HCT116 (cell line): ENCODE measurements at regions not wholly inside any gene's neighbourhood (a gene's known extent, or its start where the extent isn't known, plus 50 kb on each side); places are given as distances from the start of the nearest gene placed in this dataset.

Source experiments
- ATAC-seq: fragments of 200-7000 bp; cut with Tn5 transposase; 2 replicates; pipeline ENCODE4 v1.9.1; 2020; ENCODE audit warnings: mild to moderate bottlenecking, moderate library complexity
- BruUV-seq: library from RNA; stranded (reverse); fragments of 400-500 nt; replicated peaks from 2 replicates; lab custom pipeline; 2021; lab: Mats Ljungman, UMichigan
- CTCF ChIA-PET: fragments of 300-600 bp; sonication (Branson Sonifier 250); formaldehyde crosslinking; loops from one replicate; lab custom pipeline; 2021; ENCODE audit warnings: antibody characterized with exemption; lab: Charles Lee
- POLR2A ChIA-PET: fragments of 300-600, 350-600 bp; sonication (Branson Sonifier 250); formaldehyde crosslinking; loops from one replicate; lab custom pipeline; 2021; ENCODE audit warnings: antibody characterized with exemption; lab: Charles Lee
- RAD21 ChIA-PET, 2 experiments: fragments of 300-600 bp; sonication (Branson Sonifier 250); formaldehyde crosslinking; loops; one replicate each; lab custom pipeline; 2023; ENCODE audit warnings: low total read pairs in 2 of 2; ENCODE audit not compliant: uncharacterized antibody in 2 of 2, unreplicated experiment in 2 of 2, low non-redundant PET in 1 of 2; lab: Charles Lee
- DNase-seq: peaks from one replicate; pipeline ENCODE4 v3.0.0-alpha.2; 2010; ENCODE audit warnings: low read depth, low spot score
- H2AFZ ChIP-seq: fragments of 200-600 bp; shearing (Covaris generic), sonication (generic); 2 replicates; pipeline ENCODE4 v1.6.1; 2017; ENCODE audit warnings: low read depth, mixed run types, mixed read lengths, antibody characterized with exemption, low read length; ENCODE audit not compliant: poor library complexity, severe bottlenecking
- H3K27ac ChIP-seq: 2 replicates; pipeline ENCODE4 v1.5.1; 2012; ENCODE audit warnings: low read depth, low read length
- H3K27me3 ChIP-seq: fragments of 200-600 bp; sonication (generic); 2 replicates; pipeline ENCODE4 v1.6.1; 2016; ENCODE audit warnings: mixed run types, low read length, mixed read lengths; ENCODE audit not compliant: insufficient read depth
- H3K36me3 ChIP-seq, 2 experiments: fragments of 200-500 bp in 1 of 2; fragments of 200-600 bp in 1 of 2; sonication (Bioruptor generic) in 1 of 2; sonication (generic) in 1 of 2; 2 replicates each; pipeline versions ENCODE4 v1.5.1 to v1.6.1; 2014 to 2016; ENCODE audit warnings: low read length in 2 of 2, inconsistent platforms in 1 of 2, mixed read lengths in 1 of 2, mixed run types in 1 of 2; ENCODE audit not compliant: insufficient read depth in 2 of 2, control insufficient read depth in 1 of 2
- H3K4me1 ChIP-seq, 2 experiments: fragments of 200-600 bp in 1 of 2; sonication (generic) in 1 of 2; 2 replicates each; pipeline versions ENCODE4 v1.5.1 to v1.6.1; 2012 to 2017; ENCODE audit warnings: low read length in 2 of 2, inconsistent platforms in 1 of 2, mild to moderate bottlenecking in 1 of 2, mixed read lengths in 1 of 2, mixed run types in 1 of 2, moderate library complexity in 1 of 2; ENCODE audit not compliant: insufficient read depth in 2 of 2, control insufficient read depth in 1 of 2
- H3K4me2 ChIP-seq: fragments of 200-600 bp; sonication (generic); 2 replicates; pipeline ENCODE4 v1.6.1; 2017; ENCODE audit warnings: mixed run types, low read length, mixed read lengths
- H3K4me3 ChIP-seq, 2 experiments: fragments of 200-600 bp in 1 of 2; sonication (generic) in 1 of 2; replicated peaks in 1 of 2; 2 replicates each; pipeline ENCODE4 v1.5.1; 2011 to 2016; ENCODE audit warnings: low read length in 2 of 2, control low read depth in 1 of 2, low read depth in 1 of 2, mild to moderate bottlenecking in 1 of 2, mixed read lengths in 1 of 2, mixed run types in 1 of 2
- H3K79me2 ChIP-seq: fragments of 200-600 bp; sonication (generic); 2 replicates; pipeline ENCODE4 v1.6.1; 2017; ENCODE audit warnings: mild to moderate bottlenecking, mixed run types, low read length, moderate library complexity, mixed read lengths; ENCODE audit not compliant: insufficient read depth
- H3K9ac ChIP-seq: fragments of 200-600 bp; sonication (generic); 2 replicates; pipeline ENCODE4 v1.6.1; 2016; ENCODE audit warnings: low read length, mixed read lengths
- H3K9me2 ChIP-seq: fragments of 200-600 bp; sonication (generic), shearing (Covaris generic); 2 replicates; pipeline ENCODE4 v1.6.1; 2017; ENCODE audit warnings: mixed run types, mild to moderate bottlenecking, moderate library complexity; ENCODE audit not compliant: insufficient read depth
- H3K9me3 ChIP-seq, 2 experiments: fragments of 200-500 bp in 1 of 2; fragments of 200-600 bp in 1 of 2; sonication (Bioruptor generic) in 1 of 2; sonication (generic) in 1 of 2; 2 replicates each; pipeline ENCODE4 v1.6.1; 2014 to 2017; ENCODE audit warnings: low read length in 2 of 2, mixed read lengths in 2 of 2, inconsistent platforms in 1 of 2, low read depth in 1 of 2, mild to moderate bottlenecking in 1 of 2, mixed run types in 1 of 2, moderate library complexity in 1 of 2; ENCODE audit not compliant: control insufficient read depth in 1 of 2, insufficient read depth in 1 of 2
- H4K20me1 ChIP-seq: fragments of 200-600 bp; sonication (generic), shearing (Covaris generic); 2 replicates; pipeline ENCODE4 v1.6.1; 2017; ENCODE audit warnings: mixed run types, mild to moderate bottlenecking, moderate library complexity; ENCODE audit not compliant: insufficient read depth
- ATF3 ChIP-seq: IDR thresholded peaks from 2 replicates; pipeline ENCODE4 v1.6.1; 2012
- EGR1 ChIP-seq: IDR thresholded peaks from 2 replicates; pipeline ENCODE4 v1.6.1; 2012; ENCODE audit warnings: low read depth
- ELF1 ChIP-seq: IDR thresholded peaks from 2 replicates; pipeline ENCODE4 v1.6.1; 2012; ENCODE audit warnings: low read depth, borderline replicate concordance
- EZH2 ChIP-seq: fragments of 200-600 bp; sonication (generic); IDR thresholded peaks from 2 replicates; pipeline ENCODE4 v1.6.1; 2017; ENCODE audit warnings: antibody characterized with exemption, mixed run types
- EZH2phosphoT487 ChIP-seq: fragments of 200-600 bp; IDR thresholded peaks from 2 replicates; pipeline ENCODE4 v1.6.1; 2018; ENCODE audit warnings: antibody characterized with exemption, borderline replicate concordance
- MAX ChIP-seq: IDR thresholded peaks from 2 replicates; pipeline ENCODE4 v1.6.1; 2012
- POLR2A ChIP-seq: IDR thresholded peaks from 2 replicates; pipeline ENCODE4 v1.7.0; 2011; ENCODE audit warnings: borderline replicate concordance; ENCODE audit not compliant: insufficient read depth, insufficient read length; ENCODE audit errors: extremely low read depth
- REST ChIP-seq: IDR thresholded peaks from 2 replicates; pipeline ENCODE4 v1.6.1; 2012; ENCODE audit warnings: low read depth
- SIN3A ChIP-seq: IDR thresholded peaks from 2 replicates; pipeline ENCODE4 v1.6.1; 2012; ENCODE audit warnings: low read depth
- TCF7L2 ChIP-seq: IDR thresholded peaks from 2 replicates; pipeline ENCODE4 v1.7.0; 2011; ENCODE audit warnings: borderline replicate concordance, inconsistent platforms; ENCODE audit not compliant: insufficient read depth, insufficient read length; ENCODE audit errors: extremely low read depth
- intact Hi-C: fragments of 100-400 bp; cut with micrococcal nuclease; formaldehyde crosslinking; loops from 2 replicates; pipeline ENCODE4 v1.10.0; 2022
- TF ChIP-seq, protein P1 (sequence below): IDR thresholded peaks from 2 replicates; pipeline ENCODE4 v1.6.1; 2011; ENCODE audit warnings: mild to moderate bottlenecking, low read length, moderate library complexity; ENCODE audit not compliant: insufficient replicate concordance; ENCODE audit errors: extremely low read depth

- RAD21 ChIA-PET: no interaction called here
- H3K9me3 ChIP-seq: peaks cover 0 to 3% of the 10 kb centered on the region in 2 experiments; a peak in 1 of 4 replicates
- peak overlapping the region; percentile 1 for H2AFZ ChIP-seq
- no peaks in the 10 kb centered on the region for H3K27me3 ChIP-seq
- CTCF ChIA-PET: no interaction called here
- ATAC-seq (no peak), DNase-seq (no peak)
- no peaks in the 10 kb centered on the region for H4K20me1 ChIP-seq
- no peak overlapping the region for H3K27ac ChIP-seq
- TF ChIP-seq ELF1 (no peak), SIN3A (no peak), TCF7L2 (no peak), ATF3 (no peak), REST (no peak), POLR2A (no peak), EZH2 (no peak), MAX (no peak), EGR1 (no peak), EZH2phosphoT487 (no peak)
- TF ChIP-seq, protein P1, sequence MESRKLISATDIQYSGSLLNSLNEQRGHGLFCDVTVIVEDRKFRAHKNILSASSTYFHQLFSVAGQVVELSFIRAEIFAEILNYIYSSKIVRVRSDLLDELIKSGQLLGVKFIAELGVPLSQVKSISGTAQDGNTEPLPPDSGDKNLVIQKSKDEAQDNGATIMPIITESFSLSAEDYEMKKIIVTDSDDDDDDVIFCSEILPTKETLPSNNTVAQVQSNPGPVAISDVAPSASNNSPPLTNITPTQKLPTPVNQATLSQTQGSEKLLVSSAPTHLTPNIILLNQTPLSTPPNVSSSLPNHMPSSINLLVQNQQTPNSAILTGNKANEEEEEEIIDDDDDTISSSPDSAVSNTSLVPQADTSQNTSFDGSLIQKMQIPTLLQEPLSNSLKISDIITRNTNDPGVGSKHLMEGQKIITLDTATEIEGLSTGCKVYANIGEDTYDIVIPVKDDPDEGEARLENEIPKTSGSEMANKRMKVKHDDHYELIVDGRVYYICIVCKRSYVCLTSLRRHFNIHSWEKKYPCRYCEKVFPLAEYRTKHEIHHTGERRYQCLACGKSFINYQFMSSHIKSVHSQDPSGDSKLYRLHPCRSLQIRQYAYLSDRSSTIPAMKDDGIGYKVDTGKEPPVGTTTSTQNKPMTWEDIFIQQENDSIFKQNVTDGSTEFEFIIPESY: no peak
- no peak overlapping the region for H3K9ac ChIP-seq
- peaks cover 4 to 21% of the 10 kb centered on the region in 2 experiments; a peak in 3 of 4 replicates for H3K4me1 ChIP-seq
- no peaks in the 10 kb centered on the region for H3K9me2 ChIP-seq
- no TSS peak for BruUV-seq
- H3K4me3 ChIP-seq: no peak overlapping the region
- H3K36me3 ChIP-seq: peaks cover 0 to 6% of the 10 kb centered on the region in 2 experiments; a peak in 1 of 4 replicates
- no peaks in the 10 kb centered on the region for H3K79me2 ChIP-seq
- intact Hi-C loops: no loop called here
- H3K4me2 ChIP-seq: no peak overlapping the region
- POLR2A ChIA-PET: no interaction called here
Measured at GRCh38 chr10:4720463-4720862, 105.5 kb upstream of the AKR1E2 start.
